Hematopoietic multipotent progenitor cell treated with erythropoietin and hydrocortisone succinate and interleukin-3 and kit ligand, for 4 days (in vitro differentiated cells): ENCODE measurements at regions not wholly inside any gene's neighbourhood (a gene's known extent, or its start where the extent isn't known, plus 50 kb on each side); places are given as distances from the start of the nearest gene placed in this dataset.
"Not testable (repeated sequence)": the region's sequence is repeated elsewhere in the genome, so short reads cannot be mapped to it uniquely, and the experiment has no call there.

Source experiments
- DNase-seq: peaks from one replicate; pipeline ENCODE4 v3.0.0-alpha.2; 2015

GRCh38 chr10:28733245-28733644 is 55.9 kb downstream of the BAMBI start:
- no peak for DNase-seq

GRCh38 chr10:28733647-28734046 is 56.3 kb downstream of the BAMBI start:
- DNase-seq, result no peak

DNA sequence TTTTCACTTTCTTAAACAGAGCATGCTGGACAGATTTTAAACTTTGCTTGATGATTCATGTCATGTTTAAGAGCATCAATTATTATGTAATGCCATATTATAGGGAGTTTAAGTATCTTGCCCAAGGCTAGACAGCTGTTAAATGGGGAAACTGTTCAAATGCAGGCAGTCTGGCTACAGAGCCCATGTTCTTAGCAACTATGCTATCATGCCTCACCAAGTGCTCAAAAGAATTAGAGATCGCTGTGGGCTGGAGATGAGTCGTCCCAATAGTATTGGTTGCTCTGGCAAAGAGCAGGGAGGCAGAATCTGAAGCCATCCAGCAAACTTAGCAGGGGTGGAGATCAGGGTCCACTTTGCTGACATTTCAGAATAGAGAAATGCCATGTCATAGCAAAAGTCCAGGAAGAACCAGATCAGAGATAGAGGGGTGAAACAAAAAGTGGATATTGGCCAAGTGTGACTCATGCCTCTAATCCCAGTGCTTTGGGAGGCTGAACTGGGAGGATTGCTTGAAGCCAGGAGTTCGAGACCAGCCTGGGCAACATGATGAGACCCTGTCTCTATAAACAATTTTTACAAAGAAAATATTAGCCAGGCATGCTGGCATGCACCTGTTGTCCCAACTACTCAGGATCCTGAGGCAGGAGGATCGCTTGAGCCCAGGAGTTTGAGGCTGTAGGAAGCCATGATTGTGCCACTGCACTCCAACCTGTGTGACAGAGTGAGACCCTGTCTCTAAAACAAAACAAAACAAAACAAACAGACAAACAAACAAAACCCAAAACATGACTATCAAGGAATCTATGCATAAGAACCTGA is 57.8 kb downstream of the BAMBI start:
- DNase-seq, result peak; percentile 4

GRCh38 chr10:28737096-28737495 is 59.8 kb downstream of the BAMBI start:
- DNase-seq, result no peak

DNA sequence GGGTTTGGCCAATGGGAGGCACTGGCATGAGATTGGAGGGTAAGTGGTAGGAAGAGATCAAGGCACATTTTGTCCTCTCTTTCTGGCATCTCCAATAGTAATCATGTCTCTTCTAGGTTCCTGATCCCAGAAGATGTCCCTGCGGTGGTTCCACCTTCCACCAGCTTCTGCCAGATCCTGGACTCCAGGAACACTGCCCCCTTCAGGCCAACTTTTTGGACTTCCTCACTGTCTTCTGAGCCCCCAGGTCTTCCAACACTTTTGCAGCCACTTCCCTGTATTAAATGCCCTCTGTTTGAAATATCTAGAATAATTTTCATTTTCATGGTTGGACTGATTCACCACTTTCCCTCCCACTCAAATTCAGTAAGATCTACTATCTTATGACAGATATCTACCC is 60.9 kb downstream of the BAMBI start:
- DNase-seq, result peak; percentile 21

DNA sequence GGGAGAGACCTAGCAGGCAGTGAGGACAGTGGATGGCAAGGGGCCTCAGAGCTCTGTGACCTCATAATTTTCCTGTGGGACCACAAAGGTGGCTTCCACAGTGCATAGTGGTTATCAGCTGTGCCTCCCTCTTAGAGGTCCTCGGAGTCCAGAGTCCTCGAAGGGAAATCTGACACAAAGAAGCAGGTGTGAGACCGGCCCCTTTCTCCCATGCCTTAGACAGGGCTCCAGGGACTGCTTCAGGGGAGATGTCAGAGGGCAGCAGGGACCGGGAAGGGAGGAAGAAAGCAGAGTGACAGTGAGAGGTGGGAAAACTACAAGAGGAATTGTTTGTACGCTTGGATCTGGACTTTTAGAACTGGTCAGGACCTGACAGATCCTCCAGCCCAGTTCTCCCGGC is 66.3 kb downstream of the BAMBI start:
- no peak for DNase-seq

DNA sequence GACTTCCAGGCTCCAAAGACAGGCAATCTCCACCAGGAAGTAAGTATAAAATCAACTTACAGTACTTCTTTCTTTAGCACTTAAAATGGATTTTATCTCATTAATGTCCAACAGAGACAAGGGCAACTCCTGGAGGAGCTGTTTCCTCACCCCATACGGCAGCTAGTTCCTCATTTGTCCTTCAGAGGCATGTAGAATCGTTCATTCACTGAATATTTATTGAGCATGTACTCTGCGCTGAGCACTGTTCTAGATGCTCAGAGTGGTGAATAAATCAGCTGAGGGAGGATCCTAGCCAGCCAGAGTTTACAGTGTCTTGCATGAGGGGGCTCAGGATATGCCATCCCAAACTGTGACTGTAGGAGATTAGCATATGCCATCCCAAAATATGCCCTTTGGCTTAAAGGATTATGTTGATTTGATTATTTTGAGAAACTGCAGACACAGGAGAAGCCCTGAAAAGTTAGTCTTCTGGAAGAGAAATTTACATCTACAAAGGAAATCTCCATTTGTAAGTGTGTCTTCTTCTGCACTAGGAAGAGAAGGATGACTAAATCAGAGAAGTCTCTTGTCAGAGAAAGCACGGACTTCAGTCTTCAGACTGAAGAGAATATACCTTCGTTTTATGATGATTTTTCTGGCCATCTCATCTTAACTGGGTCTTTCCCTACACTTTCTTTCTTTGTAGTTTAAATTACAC is 66.9 kb downstream of the BAMBI start:
- DNase-seq, result peak; percentile 29

GRCh38 chr10:28754930-28755718 is 77.8 kb downstream of the BAMBI start:
- no peak for DNase-seq

GRCh38 chr10:28761084-28761846 is 83.9 kb downstream of the BAMBI start:
- DNase-seq, result no peak

DNA sequence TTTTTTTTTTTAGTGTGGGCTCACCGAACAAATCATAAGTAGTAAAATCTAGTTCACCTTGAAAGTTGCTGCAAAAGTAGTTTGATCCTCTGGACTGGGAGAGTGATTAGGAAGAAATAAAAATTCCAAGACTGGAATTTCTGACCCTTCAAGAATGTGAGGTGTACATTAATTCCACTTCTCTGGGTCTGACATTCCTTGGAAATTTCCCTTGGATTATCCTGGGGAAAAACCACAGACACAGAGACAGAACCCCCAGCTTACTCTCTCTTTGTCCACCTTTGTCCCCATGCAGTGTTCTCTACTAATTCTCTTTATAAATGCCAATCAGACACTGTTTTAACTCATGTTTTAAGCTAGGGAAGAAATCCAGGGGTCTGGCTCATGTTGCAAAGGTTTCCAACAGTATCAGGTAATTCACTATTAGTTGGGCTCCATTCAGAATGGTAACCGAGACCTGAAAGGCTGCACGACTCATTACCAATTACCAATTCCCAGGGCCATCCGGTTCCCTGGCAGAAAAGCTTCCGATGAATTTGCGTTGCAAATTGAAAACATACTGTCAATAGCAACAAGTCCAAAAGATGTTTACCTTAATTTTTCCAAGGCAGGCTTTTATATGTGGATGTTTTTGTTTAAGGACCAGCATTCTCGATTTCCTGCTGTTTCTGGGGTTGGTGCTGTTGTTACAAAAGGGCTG is 86.3 kb downstream of the BAMBI start:
- DNase-seq, result no peak

DNA sequence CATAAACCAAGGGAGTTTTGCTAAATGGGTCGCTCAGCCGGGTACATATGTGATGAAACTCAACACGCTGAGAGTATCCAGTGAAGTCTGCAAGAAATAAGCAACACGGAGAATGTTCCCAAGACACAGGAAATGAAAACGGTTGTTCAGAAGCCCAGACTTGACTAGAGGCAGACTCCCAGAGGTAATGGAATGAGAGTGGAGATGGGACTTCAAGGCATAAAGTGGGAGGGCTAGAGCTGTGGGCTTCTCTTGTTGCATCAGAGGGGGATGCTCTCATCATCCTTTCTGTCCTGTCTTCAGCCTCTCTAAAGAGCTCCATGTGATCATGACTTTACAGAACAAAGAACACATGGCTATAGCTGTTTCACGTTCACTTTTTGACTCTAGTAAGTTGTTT is 88.3 kb downstream of the BAMBI start:
- DNase-seq, result no peak

GRCh38 chr10:28768227-28768626 is 90.9 kb downstream of the BAMBI start:
- no peak for DNase-seq

DNA sequence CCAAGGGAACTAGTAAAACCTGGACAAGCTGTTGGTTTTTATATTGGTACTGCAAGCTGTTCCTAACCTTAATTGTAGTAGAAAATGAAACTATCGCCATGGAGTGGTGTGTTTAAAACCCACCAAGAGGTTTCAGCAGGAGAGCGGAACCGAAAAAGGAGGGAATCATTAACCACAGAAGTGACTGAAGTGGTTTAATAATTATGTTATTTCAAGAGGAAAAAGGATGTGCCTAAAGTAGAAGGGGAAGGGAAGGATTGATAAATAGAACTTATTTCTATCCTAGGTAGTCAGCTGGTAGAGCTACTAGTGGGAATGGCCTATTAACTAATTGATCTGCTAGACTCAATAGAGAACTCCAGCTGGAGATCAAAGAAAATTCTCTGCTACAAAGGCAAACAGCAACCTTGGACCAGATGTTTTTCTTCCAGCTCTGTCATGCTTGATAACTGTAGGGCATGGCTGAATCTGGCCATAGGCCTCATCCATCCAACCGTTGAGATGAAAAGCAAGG is 91.8 kb downstream of the BAMBI start:
- no peak for DNase-seq

DNA sequence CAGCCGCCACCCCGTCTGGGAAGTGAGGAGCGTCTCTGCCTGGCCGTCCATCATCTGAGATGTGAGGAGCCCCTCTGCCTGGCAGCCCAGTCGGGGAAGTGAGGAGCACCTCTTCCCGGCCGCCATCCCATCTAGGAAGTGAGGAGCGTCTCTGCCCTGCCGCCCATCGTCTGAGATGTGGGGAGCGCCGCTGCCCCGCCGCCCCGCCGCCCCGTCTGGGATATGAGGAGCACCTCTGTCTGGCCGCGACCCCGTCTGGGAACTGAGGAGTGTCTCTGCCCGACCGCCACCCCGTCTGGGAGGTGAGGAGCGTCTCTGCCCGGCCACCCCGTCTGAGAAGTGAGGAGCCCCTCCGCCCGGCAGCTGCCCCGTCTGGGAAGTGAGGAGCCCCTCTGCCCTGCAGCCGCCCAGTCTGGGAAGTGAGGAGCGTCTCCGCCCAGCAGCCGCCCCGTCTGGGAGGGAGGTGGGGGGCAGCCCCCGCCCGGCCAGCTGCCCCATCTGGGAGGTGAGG is 94.3 kb downstream of the BAMBI start:
- not testable (repeated sequence) for DNase-seq

GRCh38 chr10:28774051-28774995 is 97.0 kb downstream of the BAMBI start:
- DNase-seq, result no peak

DNA sequence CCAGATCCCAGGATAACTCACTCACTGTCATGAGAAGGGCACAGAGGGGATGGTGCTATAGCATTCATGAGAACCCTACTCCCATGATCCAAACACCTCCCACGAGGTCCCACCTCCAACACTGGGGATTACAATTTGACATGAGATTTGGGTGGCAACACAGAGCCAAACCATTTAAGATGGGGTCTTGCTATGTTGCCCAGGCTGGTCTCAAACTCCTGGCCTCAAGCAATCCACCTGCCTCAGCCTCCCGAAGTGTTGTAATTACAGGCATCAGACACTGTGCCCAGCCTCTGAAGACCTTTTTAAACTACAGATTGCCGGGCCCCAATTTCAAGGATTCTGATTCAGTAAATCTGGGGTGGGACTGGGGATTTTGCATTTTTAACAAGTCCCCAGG is 98.5 kb downstream of the BAMBI start:
- no peak for DNase-seq

DNA sequence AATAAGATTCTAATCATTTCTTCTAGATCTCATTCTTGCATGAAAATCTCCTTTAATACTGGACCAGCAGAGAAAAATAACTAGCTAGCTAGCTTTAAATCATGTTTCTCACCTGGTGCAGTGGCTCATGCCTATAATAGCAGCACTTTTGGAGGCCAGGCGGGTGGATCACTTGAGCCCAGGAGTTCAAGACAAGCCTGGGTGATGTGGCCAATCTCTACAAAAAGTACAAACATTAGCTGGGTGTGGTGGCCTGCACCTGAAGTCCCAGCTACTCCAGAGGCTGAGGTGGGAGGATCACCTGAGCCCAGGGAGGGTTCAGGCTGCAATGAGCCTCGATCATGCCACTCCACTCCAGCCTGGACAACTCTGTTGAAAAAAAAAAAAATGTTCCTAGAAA is 99.2 kb downstream of the BAMBI start:
- DNase-seq, result no peak

- DNase-seq, result no peak
Measured at GRCh38 chr10:28777911-28778310, 100.6 kb downstream of the BAMBI start.

GRCh38 chr10:28778524-28778923 is 101.2 kb downstream of the BAMBI start:
- DNase-seq, result no peak

- no peak for DNase-seq
Measured at GRCh38 chr10:28781296-28781695, 104.0 kb downstream of the BAMBI start.

DNA sequence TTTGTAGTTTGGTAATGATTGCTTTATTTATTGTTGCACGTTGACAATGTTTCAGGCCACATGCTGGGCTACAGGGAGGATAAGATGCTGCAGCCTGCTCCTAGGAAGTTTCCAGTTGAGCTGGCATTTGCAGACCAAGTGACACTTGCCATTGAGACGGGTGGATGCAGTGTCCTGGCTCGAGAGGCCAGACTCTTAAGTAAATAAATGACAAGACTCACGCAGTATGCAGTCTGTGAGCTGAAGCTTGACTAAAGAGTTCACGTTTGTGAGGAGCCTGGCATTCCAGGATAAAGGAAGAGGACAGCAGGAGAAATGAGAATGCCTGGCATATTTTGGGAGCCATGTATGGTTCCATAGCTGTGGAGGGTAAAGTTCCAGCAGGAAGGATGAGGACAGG is 105.8 kb downstream of the BAMBI start:
- DNase-seq, result no peak
